Activated CD4-positive, alpha-beta T cell treated with anti-CD3 and anti-CD28 coated beads for 36 hours (primary cell): ENCODE measurements at regions not wholly inside any gene's neighbourhood (a gene's known extent, or its start where the extent isn't known, plus 50 kb on each side); places are given as distances from the start of the nearest gene placed in this dataset.

ENCODE experiments used
- ATAC-seq: fragments of 200-7000 bp; cut with Tn5 transposase; one replicate; pipeline ENCODE4 v1.10.0; 2021; ENCODE audit warnings: mild to moderate bottlenecking, moderate library complexity
- CTCF ChIA-PET: fragments of 350-600 bp; sonication (Branson Sonifier 250); formaldehyde crosslinking; loops from one replicate; lab custom pipeline; 2021; ENCODE audit warnings: antibody characterized with exemption; lab: Charles Lee
- POLR2A ChIA-PET: fragments of 350-600 bp; sonication (Branson Sonifier 250); formaldehyde crosslinking; loops from one replicate; lab custom pipeline; 2021; ENCODE audit warnings: antibody characterized with exemption, inconsistent platforms; lab: Charles Lee
- DNase-seq: peaks from one replicate; pipeline ENCODE4 v3.0.0-alpha.2; 2020
- H3K27ac Mint-ChIP-seq: one replicate; pipeline ENCODE4 v1.8.0; 2021; ENCODE audit warnings: mixed read lengths
- H3K27me3 Mint-ChIP-seq: one replicate; pipeline ENCODE4 v1.8.0; 2021; ENCODE audit warnings: mixed read lengths
- H3K36me3 Mint-ChIP-seq: one replicate; pipeline ENCODE4 v1.8.0; 2021; ENCODE audit warnings: low read depth, mixed read lengths
- H3K4me1 Mint-ChIP-seq: one replicate; pipeline ENCODE4 v1.8.0; 2021; ENCODE audit warnings: mixed read lengths
- H3K4me3 Mint-ChIP-seq: one replicate; pipeline ENCODE4 v1.8.0; 2021; ENCODE audit warnings: mild to moderate bottlenecking, moderate library complexity, mixed read lengths
- H3K9me3 Mint-ChIP-seq: one replicate; pipeline ENCODE4 v1.8.0; 2021; ENCODE audit warnings: low read depth, mixed read lengths
- intact Hi-C, 2 experiments: fragments of 100-400 bp; cut with DNase I in 1 of 2; cut with micrococcal nuclease in 1 of 2; formaldehyde crosslinking; loops; one replicate each; pipeline versions ENCODE4 v1.14.2 to v1.15.1; 2022 to 2024; cut with DNase I, micrococcal nuclease

GRCh38 chr6:105644691-105645090, 241.8 kb upstream of the PREP start:
- DNase-seq: no peak
- intact Hi-C loops: loop anchor here in 1 of 2 experiments (5.0 kb wide), 2 partner anchors 163 to 253 kb away; no protein-coding TSS in a partner anchor
- ChIA-PET POLR2A (no interaction called here), CTCF (no interaction called here)
- ATAC-seq: no peak
- Mint-ChIP-seq H3K36me3 (no peaks in the 10 kb centered on the region), H3K27ac (no peak overlapping the region), H3K9me3 (no peaks in the 10 kb centered on the region), H3K4me3 (no peak overlapping the region), H3K4me1 (peaks cover 48% of the 10 kb centered on the region), H3K27me3 (peaks cover 42% of the 10 kb centered on the region)

DNA sequence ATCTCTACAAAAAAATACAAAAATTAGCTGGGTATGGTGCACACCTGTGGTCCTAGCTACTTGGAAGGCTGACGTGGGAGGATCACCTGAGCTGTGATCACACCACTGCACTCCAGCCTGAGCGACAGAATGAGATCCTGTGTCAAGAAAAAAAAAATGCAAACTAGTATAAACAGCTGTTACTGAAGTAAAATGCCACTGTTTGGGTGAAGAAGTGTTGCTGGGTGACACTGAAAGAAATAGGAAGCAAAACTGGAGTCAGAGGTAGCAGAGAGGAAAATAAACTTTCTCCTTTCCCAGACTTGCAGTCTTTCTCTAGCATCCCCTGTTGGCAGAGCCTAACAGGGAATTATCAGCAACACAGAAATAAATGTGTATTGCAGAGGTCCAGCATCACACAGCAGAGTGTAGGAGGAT, 241.2 kb upstream of the PREP start:
- ATAC-seq: no peak
- intact Hi-C loops: no loop called here
- peaks cover 42% of the 10 kb centered on the region for H3K4me1 Mint-ChIP-seq
- no peaks in the 10 kb centered on the region for H3K36me3 Mint-ChIP-seq
- DNase-seq: no peak
- H3K27me3 Mint-ChIP-seq: peaks cover 37% of the 10 kb centered on the region
- CTCF ChIA-PET: interaction anchor here (0.9 kb wide), 1 partner anchor 579 kb away, joined by 3 read pairs; no protein-coding TSS in a partner anchor
- POLR2A ChIA-PET: no interaction called here
- no peak overlapping the region for H3K4me3 Mint-ChIP-seq
- no peak overlapping the region for H3K27ac Mint-ChIP-seq
- H3K9me3 Mint-ChIP-seq: no peaks in the 10 kb centered on the region

DNA sequence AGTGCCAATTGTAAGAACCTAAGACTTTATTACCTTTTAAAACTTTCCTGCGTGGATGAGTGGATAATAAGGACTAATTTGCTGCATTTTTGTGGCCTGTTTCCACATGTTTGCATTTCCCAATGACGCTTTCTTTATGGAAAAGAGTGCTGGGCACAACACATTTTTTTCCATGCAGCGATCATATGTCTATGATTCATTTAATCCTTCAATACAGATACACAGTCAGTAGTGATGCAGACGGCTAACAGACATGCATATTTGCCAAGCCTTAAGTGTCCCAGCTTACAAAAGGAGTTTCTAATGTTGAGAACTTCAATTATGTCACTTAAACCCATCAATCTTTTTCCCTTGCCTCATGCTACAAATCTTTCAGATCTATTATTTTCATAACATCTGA, 239.8 kb upstream of the PREP start:
- Mint-ChIP-seq H3K27ac (no peak overlapping the region), H3K9me3 (no peaks in the 10 kb centered on the region), H3K4me1 (peaks cover 30% of the 10 kb centered on the region), H3K36me3 (no peaks in the 10 kb centered on the region), H3K27me3 (peaks cover 28% of the 10 kb centered on the region), H3K4me3 (no peak overlapping the region)
- intact Hi-C loops: no loop called here
- no peak for DNase-seq
- ATAC-seq: no peak
- ChIA-PET POLR2A (no interaction called here), CTCF (interaction anchor here (1.3 kb wide), 1 partner anchor 9 kb away, joined by 3 read pairs; no protein-coding TSS in a partner anchor)

DNA sequence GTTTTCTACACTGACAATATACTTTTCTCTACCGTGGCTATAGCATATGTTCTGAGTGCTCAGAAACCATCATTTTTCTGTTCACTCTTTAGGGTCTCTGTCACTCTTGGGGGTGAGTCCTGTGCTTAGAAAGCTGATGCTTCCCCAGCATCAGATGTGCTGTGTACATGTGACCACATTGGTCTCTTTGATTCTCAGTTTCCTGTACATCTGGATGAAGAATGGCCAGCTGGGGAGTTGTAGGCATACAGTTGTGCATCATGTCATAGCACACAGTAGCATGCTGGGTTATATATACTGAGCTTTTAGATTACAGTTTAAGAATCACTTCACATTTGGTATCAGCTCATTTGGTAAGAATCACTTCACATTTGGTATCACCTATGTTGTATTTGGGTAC, 238.6 kb upstream of the PREP start:
- Mint-ChIP-seq H3K36me3 (no peaks in the 10 kb centered on the region), H3K4me3 (no peak overlapping the region), H3K27me3 (peaks cover 25% of the 10 kb centered on the region), H3K9me3 (no peaks in the 10 kb centered on the region), H3K4me1 (peaks cover 23% of the 10 kb centered on the region), H3K27ac (no peak overlapping the region)
- DNase-seq: no peak
- intact Hi-C loops: no loop called here
- ATAC-seq: no peak
- POLR2A ChIA-PET: interaction anchor here (0.7 kb wide), 1 partner anchor 121 kb away, joined by 4 read pairs; no protein-coding TSS in a partner anchor
- CTCF ChIA-PET: no interaction called here

- no peaks in the 10 kb centered on the region for H3K36me3 Mint-ChIP-seq
- POLR2A ChIA-PET: no interaction called here
- intact Hi-C loops: no loop called here
These were observed 236.2 kb upstream of the PREP start for GRCh38 chr6:105639124-105639523.

DNA sequence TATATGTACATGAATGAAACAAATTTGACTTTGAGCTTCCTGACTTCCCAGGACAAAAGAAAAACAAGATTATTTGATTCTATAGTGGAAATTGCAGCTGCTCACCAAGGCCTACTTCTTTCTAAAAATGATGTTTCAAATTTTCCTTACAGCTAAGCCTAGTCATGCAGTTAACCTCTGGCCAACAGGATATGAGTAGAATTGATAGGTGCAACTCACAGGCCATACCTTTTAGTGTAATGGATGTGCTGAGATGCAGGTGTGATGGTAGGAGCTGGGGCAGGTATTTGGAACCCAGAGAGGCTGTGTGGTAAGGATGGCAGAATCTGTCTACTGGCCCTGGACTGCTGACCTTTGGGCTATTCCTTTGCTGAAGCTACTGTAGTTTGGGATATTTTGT, 230.9 kb upstream of the PREP start:
- intact Hi-C loops: no loop called here
- Mint-ChIP-seq H3K36me3 (no peaks in the 10 kb centered on the region), H3K4me1 (peaks cover 5% of the 10 kb centered on the region), H3K27me3 (peaks cover 13% of the 10 kb centered on the region), H3K27ac (no peak overlapping the region), H3K4me3 (no peak overlapping the region), H3K9me3 (peaks cover 3% of the 10 kb centered on the region)
- CTCF ChIA-PET: interaction anchor here (0.9 kb wide), 1 partner anchor 9 kb away, joined by 3 read pairs; no protein-coding TSS in a partner anchor
- POLR2A ChIA-PET: no interaction called here
- DNase-seq (no peak), ATAC-seq (peak; percentile 44)

More at GRCh38 chr6:105639124-105639523, 236.2 kb upstream of the PREP start:
- Mint-ChIP-seq H3K4me1 (peaks cover 2% of the 10 kb centered on the region), H3K27me3 (peaks cover 16% of the 10 kb centered on the region), H3K4me3 (no peak overlapping the region), H3K27ac (no peak overlapping the region), H3K9me3 (no peaks in the 10 kb centered on the region)
- CTCF ChIA-PET: interaction anchor here (0.6 kb wide), 1 partner anchor 54 kb away, joined by 3 read pairs; no protein-coding TSS in a partner anchor
- no peak for DNase-seq
- no peak for ATAC-seq

DNA sequence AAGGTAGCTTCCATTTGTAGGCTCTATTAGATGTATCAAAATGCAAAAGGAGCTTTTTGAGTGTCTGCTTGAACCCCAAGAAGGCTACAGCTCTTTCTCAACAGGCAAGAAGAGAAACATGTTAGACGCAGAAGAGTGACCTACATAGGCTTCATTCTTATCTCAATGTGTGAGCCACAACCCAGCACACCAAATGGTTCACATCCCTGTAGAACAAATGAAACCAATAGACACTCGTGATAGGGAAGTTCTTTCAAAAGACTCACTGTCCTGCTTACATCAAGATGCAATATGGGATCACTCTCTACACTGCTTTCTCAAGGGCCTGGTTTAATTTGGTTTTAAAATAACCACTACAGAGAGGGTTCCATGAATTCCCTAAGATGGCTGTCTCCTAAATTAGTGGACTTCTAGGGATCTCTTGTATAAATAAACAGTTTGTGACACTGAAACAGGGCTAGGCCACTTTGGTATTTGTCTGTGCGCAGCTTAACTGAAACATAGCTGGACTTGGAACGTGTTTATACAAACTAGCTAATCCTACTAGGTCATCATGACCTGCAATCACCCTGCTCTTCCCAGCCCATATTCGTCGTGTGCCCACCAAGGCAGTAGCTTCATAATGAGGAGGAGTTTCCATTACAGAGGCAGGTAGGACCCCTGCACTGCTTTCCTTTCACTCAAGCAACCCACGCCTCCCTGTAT, 225.4 kb upstream of the PREP start:
- no peak for ATAC-seq
- ChIA-PET POLR2A (no interaction called here), CTCF (no interaction called here)
- intact Hi-C loops: no loop called here
- Mint-ChIP-seq H3K9me3 (peaks cover 2% of the 10 kb centered on the region), H3K4me1 (peaks cover 12% of the 10 kb centered on the region), H3K27ac (no peak overlapping the region), H3K36me3 (no peaks in the 10 kb centered on the region), H3K4me3 (no peak overlapping the region), H3K27me3 (peaks cover 22% of the 10 kb centered on the region)
- no peak for DNase-seq

- peaks cover 12% of the 10 kb centered on the region for H3K4me1 Mint-ChIP-seq
- CTCF ChIA-PET: no interaction called here
- intact Hi-C loops: no loop called here
These were observed 223.6 kb upstream of the PREP start for GRCh38 chr6:105626295-105627158.

DNA sequence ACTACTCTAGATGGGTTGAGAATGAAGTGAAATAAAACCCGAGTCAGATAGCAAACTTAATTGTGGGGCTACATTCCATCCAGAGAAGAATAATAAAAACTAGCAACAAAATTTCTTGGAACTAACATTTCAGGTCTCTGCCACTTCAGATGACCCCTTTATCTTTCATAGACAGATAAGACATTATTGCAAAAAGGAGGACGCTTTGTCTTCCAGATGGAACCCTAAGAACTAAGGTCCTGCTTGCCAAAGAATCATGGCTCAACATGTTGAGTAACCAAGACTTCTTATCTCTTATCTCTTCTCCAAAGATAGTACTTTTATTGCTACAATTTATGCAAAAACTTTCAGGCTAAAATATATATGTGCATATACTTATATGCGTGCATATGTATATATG, 221.1 kb upstream of the PREP start:
- Mint-ChIP-seq H3K27me3 (peaks cover 17% of the 10 kb centered on the region), H3K36me3 (no peaks in the 10 kb centered on the region), H3K9me3 (peaks cover 2% of the 10 kb centered on the region), H3K27ac (no peak overlapping the region), H3K4me3 (no peak overlapping the region), H3K4me1 (peaks cover 19% of the 10 kb centered on the region)
- ATAC-seq (no peak), DNase-seq (no peak)
- intact Hi-C loops: no loop called here
- ChIA-PET POLR2A (no interaction called here), CTCF (no interaction called here)

More at GRCh38 chr6:105626295-105627158, 223.6 kb upstream of the PREP start:
- POLR2A ChIA-PET: no interaction called here
- Mint-ChIP-seq H3K27ac (peak overlapping the region; percentile 66), H3K9me3 (peaks cover 2% of the 10 kb centered on the region), H3K27me3 (peaks cover 25% of the 10 kb centered on the region), H3K4me3 (no peak overlapping the region), H3K36me3 (no peaks in the 10 kb centered on the region)
- no peak for DNase-seq
- peak; percentile 61 for ATAC-seq

DNA sequence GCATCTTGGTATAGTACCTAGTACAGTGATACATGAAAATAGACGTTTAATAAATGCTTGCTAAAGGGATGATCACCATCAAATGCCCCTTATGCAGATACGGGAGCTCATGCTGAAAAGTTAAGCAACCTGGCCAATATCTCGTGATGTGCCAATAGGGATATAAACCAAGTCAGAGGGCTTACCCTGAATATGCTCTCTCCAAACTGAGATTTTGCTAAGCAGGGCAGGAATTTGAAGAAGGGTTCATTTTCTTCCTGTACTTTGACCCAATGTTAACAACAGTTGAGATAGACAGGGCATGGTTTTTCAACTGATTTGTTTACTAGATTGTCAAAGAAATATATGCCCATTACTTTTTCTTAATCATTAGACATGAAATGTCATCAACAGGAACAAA, 219.3 kb upstream of the PREP start:
- ATAC-seq: no peak
- intact Hi-C loops: no loop called here
- Mint-ChIP-seq H3K27ac (no peak overlapping the region), H3K27me3 (peaks cover 13% of the 10 kb centered on the region), H3K4me3 (no peak overlapping the region), H3K9me3 (no peaks in the 10 kb centered on the region), H3K4me1 (peaks cover 19% of the 10 kb centered on the region), H3K36me3 (no peaks in the 10 kb centered on the region)
- POLR2A ChIA-PET: no interaction called here
- CTCF ChIA-PET: no interaction called here
- no peak for DNase-seq

- CTCF ChIA-PET: interaction anchor here (0.6 to 1.0 kb wide), 2 partner anchors 26 to 483 kb away, joined by 3 read pairs; no protein-coding TSS in a partner anchor
- no peaks in the 10 kb centered on the region for H3K9me3 Mint-ChIP-seq
- peaks cover 15% of the 10 kb centered on the region for H3K27me3 Mint-ChIP-seq
- intact Hi-C loops: loop anchor here in 1 of 2 experiments (1.0 to 2.0 kb wide), 2 partner anchors 21 to 25 kb away; no protein-coding TSS in a partner anchor
- H3K27ac Mint-ChIP-seq: peak overlapping the region; percentile 28
- no peaks in the 10 kb centered on the region for H3K36me3 Mint-ChIP-seq
- peaks cover 14% of the 10 kb centered on the region for H3K4me1 Mint-ChIP-seq
- DNase-seq (no peak), ATAC-seq (no peak)
- no peak overlapping the region for H3K4me3 Mint-ChIP-seq
- POLR2A ChIA-PET: no interaction called here
These were observed 218.8 kb upstream of the PREP start for GRCh38 chr6:105621564-105622175.
